Fibroblast of the aortic adventitia (primary cell): ENCODE measurements at regions not wholly inside any gene's neighbourhood (a gene's known extent, or its start where the extent isn't known, plus 50 kb on each side); places are given as distances from the start of the nearest gene placed in this dataset.

Experiments
- DNase-seq: peaks from one replicate; pipeline ENCODE4 v3.0.0-alpha.2; 2010; ENCODE audit warnings: low read depth
- H3K4me3 ChIP-seq: 2 replicates; pipeline ENCODE4 v1.5.1; 2011; ENCODE audit warnings: low read depth, mild to moderate bottlenecking, control low read depth, low read length, moderate library complexity
- TF ChIP-seq, protein P1 (sequence below): IDR thresholded peaks from 2 replicates; pipeline ENCODE4 v1.5.1; 2011; ENCODE audit warnings: mild to moderate bottlenecking, low read length, control low read depth, inconsistent platforms; ENCODE audit not compliant: insufficient read depth

DNA sequence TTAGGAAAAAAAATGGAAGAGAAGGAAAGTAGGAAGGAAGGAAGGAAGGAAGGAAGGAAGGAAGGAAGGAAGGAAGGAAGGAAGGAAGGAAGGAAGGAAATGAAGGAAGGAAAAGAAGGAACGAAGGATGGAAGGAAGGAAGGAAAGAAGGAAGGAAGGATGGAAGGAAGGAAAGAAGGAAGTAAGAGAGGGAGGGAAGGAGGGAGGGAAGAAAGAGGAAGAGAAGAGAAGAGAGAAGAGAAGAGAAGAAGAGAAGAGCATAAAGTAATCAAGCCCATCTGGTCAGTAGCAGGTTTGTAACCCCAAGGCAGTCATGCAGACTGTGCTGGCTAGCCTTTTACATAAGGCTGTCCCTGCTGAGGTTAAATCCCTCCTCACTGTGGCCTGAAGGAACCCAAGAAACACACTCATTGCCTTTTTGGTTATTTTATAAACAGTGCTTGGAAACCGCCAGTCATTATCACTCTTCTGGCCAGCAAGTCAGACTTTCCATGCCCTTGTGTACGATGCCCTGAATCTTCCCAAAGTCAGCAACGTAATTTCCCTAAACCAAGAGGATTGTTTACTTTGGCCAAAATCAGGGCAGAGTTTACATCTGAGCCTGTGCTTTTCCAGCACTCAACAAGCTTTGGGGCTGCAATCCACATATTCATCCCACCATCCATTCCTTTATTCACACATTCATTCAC is 409.6 kb upstream of the MAF start:
- TF ChIP-seq, protein P1, sequence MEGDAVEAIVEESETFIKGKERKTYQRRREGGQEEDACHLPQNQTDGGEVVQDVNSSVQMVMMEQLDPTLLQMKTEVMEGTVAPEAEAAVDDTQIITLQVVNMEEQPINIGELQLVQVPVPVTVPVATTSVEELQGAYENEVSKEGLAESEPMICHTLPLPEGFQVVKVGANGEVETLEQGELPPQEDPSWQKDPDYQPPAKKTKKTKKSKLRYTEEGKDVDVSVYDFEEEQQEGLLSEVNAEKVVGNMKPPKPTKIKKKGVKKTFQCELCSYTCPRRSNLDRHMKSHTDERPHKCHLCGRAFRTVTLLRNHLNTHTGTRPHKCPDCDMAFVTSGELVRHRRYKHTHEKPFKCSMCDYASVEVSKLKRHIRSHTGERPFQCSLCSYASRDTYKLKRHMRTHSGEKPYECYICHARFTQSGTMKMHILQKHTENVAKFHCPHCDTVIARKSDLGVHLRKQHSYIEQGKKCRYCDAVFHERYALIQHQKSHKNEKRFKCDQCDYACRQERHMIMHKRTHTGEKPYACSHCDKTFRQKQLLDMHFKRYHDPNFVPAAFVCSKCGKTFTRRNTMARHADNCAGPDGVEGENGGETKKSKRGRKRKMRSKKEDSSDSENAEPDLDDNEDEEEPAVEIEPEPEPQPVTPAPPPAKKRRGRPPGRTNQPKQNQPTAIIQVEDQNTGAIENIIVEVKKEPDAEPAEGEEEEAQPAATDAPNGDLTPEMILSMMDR, result no peak
- no peak for DNase-seq
- H3K4me3 ChIP-seq, result no peak overlapping the region

DNA sequence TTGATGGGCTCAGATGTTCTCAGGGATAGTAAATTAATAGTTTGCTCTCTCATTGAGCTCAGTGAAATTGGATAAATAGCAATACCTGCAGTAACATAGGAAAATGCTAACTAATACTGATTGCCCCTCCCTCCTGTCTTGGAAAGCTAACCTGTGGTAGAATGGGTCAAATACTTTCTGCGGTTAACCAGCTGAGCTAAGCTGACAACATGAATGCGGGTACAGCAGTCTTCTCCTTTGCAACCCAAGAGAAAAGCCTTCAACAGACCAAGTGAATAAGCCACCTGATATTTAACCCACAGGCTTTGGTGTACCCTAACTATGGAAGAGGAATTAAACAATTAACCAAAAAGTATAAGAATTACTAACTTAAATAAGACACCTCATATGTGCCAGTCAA is 408.3 kb upstream of the MAF start:
- no peak for DNase-seq
- TF ChIP-seq, protein P1, result no peak
- no peak overlapping the region for H3K4me3 ChIP-seq

DNA sequence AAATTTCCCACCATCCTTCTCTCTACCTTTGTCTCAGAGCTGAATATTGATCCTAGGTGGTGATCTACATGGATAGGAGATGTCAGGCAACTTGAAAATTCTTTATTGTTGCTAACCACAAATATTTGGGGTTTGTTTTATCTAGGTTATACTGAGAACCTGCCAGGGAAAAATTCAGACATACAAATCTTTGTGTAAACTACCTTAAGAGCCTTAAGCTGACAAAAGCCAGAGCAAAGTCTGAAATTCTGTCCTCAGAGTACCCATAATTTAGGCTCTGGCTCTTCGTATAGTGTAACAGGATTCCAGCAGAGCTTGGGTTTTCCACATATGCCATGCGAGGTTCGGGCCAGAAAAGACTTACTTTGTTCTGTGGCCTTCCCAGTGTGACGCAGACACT is 406.7 kb upstream of the MAF start:
- TF ChIP-seq, protein P1, result no peak
- H3K4me3 ChIP-seq, result no peak overlapping the region
- DNase-seq, result no peak

DNA sequence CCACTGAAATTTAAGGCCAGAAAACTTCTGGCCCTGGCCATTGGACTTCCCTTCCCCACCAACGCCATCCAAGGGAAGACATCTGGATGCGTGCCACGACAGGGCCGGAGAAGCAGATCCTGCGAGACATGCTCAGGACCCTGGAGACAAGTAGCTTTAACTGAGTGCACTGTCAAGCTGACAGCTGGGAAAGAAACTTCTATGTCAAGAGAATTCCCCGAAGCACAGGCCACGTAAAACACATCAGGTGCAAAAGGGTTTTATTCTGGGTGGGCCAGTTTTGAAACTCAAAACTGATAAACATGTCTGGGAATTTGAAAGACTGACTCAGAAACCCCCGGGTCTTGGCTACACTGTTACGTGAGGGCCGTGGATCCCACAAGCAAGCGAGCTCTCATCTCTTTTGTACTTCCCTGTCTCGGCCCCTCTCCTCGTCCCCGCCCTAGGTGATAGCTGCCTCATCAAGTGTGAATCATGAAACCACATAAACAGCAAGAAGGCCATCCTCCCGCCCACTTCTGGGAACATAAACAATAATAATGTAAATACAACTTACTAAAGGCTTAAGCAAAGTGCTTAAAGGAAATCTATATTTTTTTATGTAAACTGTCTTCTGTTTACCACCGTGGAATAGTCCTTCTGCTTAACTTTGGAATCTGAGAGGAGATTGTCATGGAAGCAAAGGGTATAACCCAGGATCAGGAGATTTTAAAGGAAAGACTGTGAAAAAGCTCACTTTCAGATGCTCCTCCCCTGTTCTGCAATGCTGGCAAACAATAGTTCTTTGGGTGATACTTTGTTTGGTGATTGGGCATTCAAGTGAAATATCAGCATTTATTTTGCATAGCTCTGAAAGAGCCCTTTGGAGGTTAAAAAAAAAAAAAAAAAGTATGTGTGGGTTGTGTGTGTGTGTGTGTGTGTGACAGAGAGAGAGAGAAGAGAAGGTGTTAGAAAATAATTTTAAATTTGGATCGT is 406.0 kb upstream of the MAF start:
- TF ChIP-seq, protein P1, result no peak
- no peak overlapping the region for H3K4me3 ChIP-seq
- DNase-seq, result no peak

DNA sequence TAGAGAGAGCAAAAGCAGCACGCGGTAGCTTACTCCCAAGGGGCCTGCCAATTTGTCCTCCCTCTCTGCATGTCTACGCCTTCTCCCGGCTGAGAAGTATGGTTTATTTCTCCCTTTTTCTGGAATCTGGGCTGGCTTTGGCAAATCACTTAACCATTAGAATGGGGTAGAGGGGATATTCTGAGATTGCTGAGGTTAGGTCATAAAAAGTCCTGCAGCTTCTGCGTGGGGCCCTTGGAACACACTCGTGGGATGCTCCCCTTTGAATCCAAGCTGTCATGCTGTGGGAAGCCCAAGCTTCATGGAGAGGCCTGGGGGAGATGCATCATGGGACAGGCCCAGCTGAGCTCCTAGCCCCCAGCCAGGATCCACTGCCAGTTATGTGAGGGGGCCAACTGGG is 403.6 kb upstream of the MAF start:
- DNase-seq, result no peak
- TF ChIP-seq, protein P1, result no peak
- H3K4me3 ChIP-seq, result no peak overlapping the region

DNA sequence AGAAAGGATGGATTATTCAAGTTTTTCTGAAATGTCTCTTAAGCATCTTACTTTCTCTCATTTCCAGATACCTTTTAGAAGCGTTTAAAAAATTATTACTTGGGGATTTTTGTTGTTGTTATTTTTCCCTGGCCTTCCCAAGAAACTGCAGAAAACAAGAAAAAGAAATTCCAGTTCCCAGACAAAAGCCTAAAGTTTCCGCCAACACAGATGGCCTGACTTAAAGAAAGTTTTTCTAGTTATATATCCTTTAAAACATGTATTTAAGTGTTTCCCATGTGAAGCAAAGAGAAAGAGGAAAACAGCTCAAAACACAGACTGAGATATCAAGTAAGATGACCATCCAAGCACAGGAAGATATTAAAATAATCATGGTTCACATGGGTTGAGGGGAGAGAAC is 401.7 kb upstream of the MAF start:
- H3K4me3 ChIP-seq, result no peak overlapping the region
- TF ChIP-seq, protein P1, result no peak
- DNase-seq, result no peak
